ENCODE measurements at regions not wholly inside any gene's neighbourhood (a gene's known extent, or its start where the extent isn't known, plus 50 kb on each side); places are given as distances from the start of the nearest gene placed in this dataset.
"Not testable (repeated sequence)": the region's sequence is repeated elsewhere in the genome, so short reads cannot be mapped to it uniquely, and the experiment has no call there.

- DNase-seq (ENCODE audit: low read depth in 4 of 4, low spot score in 1 of 4): no peak
Observed at GRCh38 chr4:145298885-145299284, 118.5 kb upstream of the OTUD4 start.

- no peak for DNase-seq (ENCODE audit: low read depth in 4 of 4, low spot score in 1 of 4)
Observed at GRCh38 chr4:145297556-145297955, 117.2 kb upstream of the OTUD4 start.

- DNase-seq (ENCODE audit: low read depth in 4 of 4, low spot score in 1 of 4): no peak
Observed at GRCh38 chr4:145295547-145295946, 115.2 kb upstream of the OTUD4 start.

- no peak for DNase-seq (ENCODE audit: low read depth in 4 of 4, low spot score in 1 of 4)
Observed at GRCh38 chr4:145295122-145295521, 114.7 kb upstream of the OTUD4 start.

GRCh38 chr4:145293658-145294057 lies 113.3 kb upstream of the OTUD4 start:
- DNase-seq (ENCODE audit: low read depth in 4 of 4, low spot score in 1 of 4): no peak

GRCh38 chr4:145290955-145291354 lies 110.6 kb upstream of the OTUD4 start:
- no peak for DNase-seq (ENCODE audit: low read depth in 4 of 4, low spot score in 1 of 4)

- no peak for DNase-seq (ENCODE audit: low read depth in 4 of 4, low spot score in 1 of 4)
Observed at GRCh38 chr4:145289403-145290076, 109.2 kb upstream of the OTUD4 start.

GRCh38 chr4:145287351-145287750 lies 107.0 kb upstream of the OTUD4 start:
- DNase-seq (ENCODE audit: low read depth in 4 of 4, low spot score in 1 of 4): no peak

GRCh38 chr4:145285928-145286327 lies 105.5 kb upstream of the OTUD4 start:
- DNase-seq (ENCODE audit: low read depth in 4 of 4, low spot score in 1 of 4): no peak

- no peak for DNase-seq (ENCODE audit: low read depth in 4 of 4, low spot score in 1 of 4)
Observed at GRCh38 chr4:145283909-145284308, 103.5 kb upstream of the OTUD4 start.

GRCh38 chr4:145281951-145282350 lies 101.6 kb upstream of the OTUD4 start:
- no peak for DNase-seq (ENCODE audit: low read depth in 4 of 4, low spot score in 1 of 4)

GRCh38 chr4:145281224-145281623 lies 100.8 kb upstream of the OTUD4 start:
- no peak for DNase-seq (ENCODE audit: low read depth in 4 of 4, low spot score in 1 of 4)

- no peak for DNase-seq (ENCODE audit: low read depth in 4 of 4, low spot score in 1 of 4)
Observed at GRCh38 chr4:145280541-145280940, 100.2 kb upstream of the OTUD4 start.

- DNase-seq (ENCODE audit: low read depth in 4 of 4, low spot score in 1 of 4): no peak
Observed at GRCh38 chr4:145279122-145279960, 99.0 kb upstream of the OTUD4 start.

- DNase-seq (ENCODE audit: low read depth in 4 of 4, low spot score in 1 of 4): no peak
Observed at GRCh38 chr4:145278341-145279121, 98.1 kb upstream of the OTUD4 start.

GRCh38 chr4:145277011-145277410 lies 96.6 kb upstream of the OTUD4 start:
- DNase-seq (ENCODE audit: low read depth in 4 of 4, low spot score in 1 of 4): no peak

GRCh38 chr4:145276050-145276449 lies 95.7 kb upstream of the OTUD4 start:
- DNase-seq (ENCODE audit: low read depth in 4 of 4, low spot score in 1 of 4): no peak

GRCh38 chr4:145271194-145271593 lies 90.8 kb upstream of the OTUD4 start:
- DNase-seq (ENCODE audit: low read depth in 4 of 4, low spot score in 1 of 4): no peak

GRCh38 chr4:145266881-145267280 lies 86.5 kb upstream of the OTUD4 start:
- no peak for DNase-seq (ENCODE audit: low read depth in 4 of 4, low spot score in 1 of 4)

GRCh38 chr4:145260091-145260490 lies 79.7 kb upstream of the OTUD4 start:
- DNase-seq (ENCODE audit: low read depth in 4 of 4, low spot score in 1 of 4): no peak

- DNase-seq (ENCODE audit: low read depth in 4 of 4, low spot score in 1 of 4): not testable (repeated sequence)
Observed at GRCh38 chr4:145255311-145255710, 74.9 kb upstream of the OTUD4 start.

GRCh38 chr4:145252190-145252589 lies 71.8 kb upstream of the OTUD4 start:
- no peak for DNase-seq (ENCODE audit: low read depth in 4 of 4, low spot score in 1 of 4)
